Large intestine (tissue), 3 donors: ENCODE measurements at regions not wholly inside any gene's neighbourhood (a gene's known extent, or its start where the extent isn't known, plus 50 kb on each side); places are given as distances from the start of the nearest gene placed in this dataset.

Experiments used
- DNase-seq, 2 donors: peaks; one replicate each; pipeline versions ENCODE4 v3.0.0 to v3.0.0-alpha.2; 2013
- H3K27ac ChIP-seq: one replicate; pipeline ENCODE4 v1.5.1; 2013; ENCODE audit warnings: low read length
- H3K27me3 ChIP-seq: 2 replicates; pipeline ENCODE4 v1.6.1; 2013; ENCODE audit warnings: low read length; ENCODE audit not compliant: control insufficient read depth, insufficient read depth
- H3K36me3 ChIP-seq: 2 replicates; pipeline ENCODE4 v1.6.1; 2013; ENCODE audit warnings: low read length; ENCODE audit not compliant: control insufficient read depth, insufficient read depth
- H3K4me1 ChIP-seq: one replicate; pipeline ENCODE4 v1.6.1; 2013; ENCODE audit warnings: low read length; ENCODE audit not compliant: control insufficient read depth, insufficient read depth
- H3K4me3 ChIP-seq: one replicate; pipeline ENCODE4 v1.5.1; 2013; ENCODE audit warnings: low read length
- H3K9me3 ChIP-seq: one replicate; pipeline ENCODE4 v1.6.1; 2013; ENCODE audit warnings: mild to moderate bottlenecking, low read depth, low read length, moderate library complexity; ENCODE audit not compliant: control insufficient read depth
- WGBS: methylation state at CpG from one replicate; pipeline ENCODE4 v1.1.5; 2013; ENCODE audit warnings: low lambda C conversion rate; ENCODE audit not compliant: insufficient coverage; 5-methylcytosine and 5-hydroxymethylcytosine counted together

- H3K4me1 ChIP-seq: no peaks in the 10 kb centered on the region
- DNase-seq: no peak
- no peaks in the 10 kb centered on the region for H3K36me3 ChIP-seq
- H3K9me3 ChIP-seq: no peaks in the 10 kb centered on the region
- no peak overlapping the region for H3K4me3 ChIP-seq
- no peaks in the 10 kb centered on the region for H3K27me3 ChIP-seq
- WGBS: no CpG with 5 or more reads among the region's 1 CpG
- no peak overlapping the region for H3K27ac ChIP-seq
These were observed 145.7 kb upstream of the NPHP3 start for GRCh38 chr3:132867956-132868355.

- WGBS: 80% methylated on average over 1 of the region's 3 CpGs
These were observed 145.3 kb upstream of the NPHP3 start for GRCh38 chr3:132867526-132867925.

GRCh38 chr3:132857317-132857716 lies 135.1 kb upstream of the NPHP3 start:
- H3K4me1 ChIP-seq: no peaks in the 10 kb centered on the region
- no peak for DNase-seq
- H3K27ac ChIP-seq: no peak overlapping the region
- WGBS: no CpG with 5 or more reads among the region's 1 CpG
- no peaks in the 10 kb centered on the region for H3K9me3 ChIP-seq
- no peaks in the 10 kb centered on the region for H3K36me3 ChIP-seq
- H3K4me3 ChIP-seq: no peak overlapping the region
- no peaks in the 10 kb centered on the region for H3K27me3 ChIP-seq

More at GRCh38 chr3:132867526-132867925, 145.3 kb upstream of the NPHP3 start:
- Histone ChIP-seq H3K9me3 (no peaks in the 10 kb centered on the region), H3K4me3 (no peak overlapping the region), H3K4me1 (no peaks in the 10 kb centered on the region), H3K27me3 (no peaks in the 10 kb centered on the region), H3K27ac (no peak overlapping the region), H3K36me3 (no peaks in the 10 kb centered on the region)
- DNase-seq: no peak

GRCh38 chr3:132854856-132855535 lies 132.8 kb upstream of the NPHP3 start:
- no CpG with 5 or more reads among the region's 6 CpGs for WGBS
- DNase-seq: no peak

GRCh38 chr3:132847849-132848625 lies 125.8 kb upstream of the NPHP3 start:
- H3K27me3 ChIP-seq: no peaks in the 10 kb centered on the region
- WGBS: 83% methylated on average over 4 of the region's 7 CpGs
- H3K4me3 ChIP-seq: no peak overlapping the region
- no peaks in the 10 kb centered on the region for H3K36me3 ChIP-seq
- H3K4me1 ChIP-seq: no peaks in the 10 kb centered on the region
- no peak for DNase-seq
- H3K9me3 ChIP-seq: no peaks in the 10 kb centered on the region
- no peak overlapping the region for H3K27ac ChIP-seq

More at GRCh38 chr3:132854856-132855535, 132.8 kb upstream of the NPHP3 start:
- H3K9me3 ChIP-seq: no peaks in the 10 kb centered on the region
- H3K27ac ChIP-seq: no peak overlapping the region
- H3K27me3 ChIP-seq: no peaks in the 10 kb centered on the region
- no peaks in the 10 kb centered on the region for H3K4me1 ChIP-seq
- no peaks in the 10 kb centered on the region for H3K36me3 ChIP-seq
- H3K4me3 ChIP-seq: no peak overlapping the region

GRCh38 chr3:132843851-132844553 lies 121.8 kb upstream of the NPHP3 start:
- no peak for DNase-seq
- no peaks in the 10 kb centered on the region for H3K36me3 ChIP-seq
- no peak overlapping the region for H3K4me3 ChIP-seq
- H3K4me1 ChIP-seq: no peaks in the 10 kb centered on the region
- H3K9me3 ChIP-seq: no peaks in the 10 kb centered on the region
- H3K27ac ChIP-seq: no peak overlapping the region
- H3K27me3 ChIP-seq: no peaks in the 10 kb centered on the region
- no CpG with 5 or more reads among the region's 4 CpGs for WGBS

- no peak overlapping the region for H3K27ac ChIP-seq
- H3K4me3 ChIP-seq: no peak overlapping the region
- H3K9me3 ChIP-seq: no peaks in the 10 kb centered on the region
- no peaks in the 10 kb centered on the region for H3K36me3 ChIP-seq
- no peaks in the 10 kb centered on the region for H3K27me3 ChIP-seq
- H3K4me1 ChIP-seq: no peaks in the 10 kb centered on the region
- no peak for DNase-seq
- WGBS: 88% methylated on average over 1 of the region's 3 CpGs
These were observed 121.1 kb upstream of the NPHP3 start for GRCh38 chr3:132843349-132843748.

- Histone ChIP-seq H3K4me3 (no peak overlapping the region), H3K27ac (no peak overlapping the region), H3K9me3 (no peaks in the 10 kb centered on the region), H3K4me1 (no peaks in the 10 kb centered on the region), H3K27me3 (no peaks in the 10 kb centered on the region), H3K36me3 (no peaks in the 10 kb centered on the region)
- no peak for DNase-seq
- WGBS: no CpG with 5 or more reads among the region's 2 CpGs
These were observed 119.4 kb upstream of the NPHP3 start for GRCh38 chr3:132841621-132842020.

- H3K27me3 ChIP-seq: no peaks in the 10 kb centered on the region
- no peaks in the 10 kb centered on the region for H3K9me3 ChIP-seq
- no CpG with 5 or more reads among the region's 3 CpGs for WGBS
- no peak overlapping the region for H3K4me3 ChIP-seq
- no peak for DNase-seq
- H3K36me3 ChIP-seq: no peaks in the 10 kb centered on the region
- H3K4me1 ChIP-seq: no peaks in the 10 kb centered on the region
- H3K27ac ChIP-seq: no peak overlapping the region
These were observed 118.0 kb upstream of the NPHP3 start for GRCh38 chr3:132840201-132840700.

GRCh38 chr3:132838477-132838876 lies 116.3 kb upstream of the NPHP3 start:
- DNase-seq: no peak
- H3K36me3 ChIP-seq: no peaks in the 10 kb centered on the region
- no peaks in the 10 kb centered on the region for H3K9me3 ChIP-seq
- H3K4me3 ChIP-seq: no peak overlapping the region
- H3K4me1 ChIP-seq: no peaks in the 10 kb centered on the region
- H3K27ac ChIP-seq: no peak overlapping the region
- no peaks in the 10 kb centered on the region for H3K27me3 ChIP-seq
- WGBS: 100% methylated on average over 1 of the region's 1 CpG
